NCI-H446 (cell line): ENCODE measurements at regions not wholly inside any gene's neighbourhood (a gene's known extent, or its start where the extent isn't known, plus 50 kb on each side); places are given as distances from the start of the nearest gene placed in this dataset.
"Not testable (repeated sequence)": the region's sequence is repeated elsewhere in the genome, so short reads cannot be mapped to it uniquely, and the experiment has no call there.

Experiments used
- DNase-seq, 2 experiments: peaks; one replicate each; lab custom pipeline; 2025; lab: John Stamatoyannopoulos, UW

DNA sequence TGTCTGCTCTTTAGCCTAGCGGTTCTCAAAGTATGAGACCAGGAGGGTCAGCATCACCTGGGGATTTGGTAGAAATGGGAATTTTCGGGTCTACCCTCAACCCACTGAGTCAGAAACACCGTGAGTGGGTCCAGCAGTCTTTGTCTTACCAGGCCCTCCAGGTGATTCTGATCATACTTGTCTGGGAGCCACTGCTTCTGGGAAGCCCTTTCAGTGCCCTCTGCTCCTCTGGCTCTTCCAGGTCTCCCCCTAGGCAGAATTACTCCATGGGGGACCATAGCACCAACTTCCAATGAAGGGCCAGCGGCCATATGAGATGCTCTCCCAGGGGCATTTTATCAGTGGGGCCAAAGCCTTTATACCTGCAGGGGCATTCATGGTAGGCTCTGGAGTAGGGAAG is 81.0 kb upstream of the ETV3 start:
- no peak for DNase-seq

DNA sequence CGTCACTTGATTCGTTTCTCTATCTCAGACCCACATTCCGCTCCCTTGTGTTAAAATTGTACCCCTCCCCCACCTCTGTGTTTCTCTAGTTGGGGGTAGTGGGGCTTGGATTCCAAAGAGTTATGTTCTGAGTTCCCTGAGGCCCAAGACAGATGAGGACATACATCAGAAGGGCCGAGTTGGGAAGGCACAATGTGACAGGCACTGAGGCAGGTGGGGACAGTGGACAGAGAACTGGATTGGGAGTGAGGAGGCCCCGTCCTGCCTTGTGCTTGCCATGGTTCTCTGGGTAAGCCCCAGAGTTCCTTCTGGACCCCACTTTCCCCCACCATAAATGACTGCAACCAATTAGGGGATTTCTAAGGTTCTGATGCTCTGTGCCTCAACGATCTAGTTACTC is 80.5 kb upstream of the ETV3 start:
- DNase-seq = no peak

DNA sequence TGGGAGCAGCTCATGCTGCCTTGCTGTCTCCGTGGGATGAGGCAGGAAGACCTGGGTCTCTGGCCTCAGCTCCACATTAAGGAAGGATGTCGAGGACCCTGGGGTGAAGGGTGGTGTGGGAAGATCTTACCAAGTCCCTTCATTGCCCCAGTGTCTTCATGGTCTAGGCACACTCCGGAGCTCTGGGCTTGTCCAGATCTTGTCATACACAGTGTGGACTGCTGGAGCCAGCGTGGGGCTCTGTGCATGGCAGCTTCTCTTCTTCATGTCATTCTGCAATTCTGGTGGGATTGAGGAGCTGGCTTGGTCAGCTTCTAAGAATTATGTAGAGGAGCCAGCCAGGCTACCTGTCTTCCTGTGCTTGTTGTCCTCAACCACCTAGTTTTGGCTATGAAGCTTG is 79.3 kb upstream of the ETV3 start:
- no peak for DNase-seq

DNA sequence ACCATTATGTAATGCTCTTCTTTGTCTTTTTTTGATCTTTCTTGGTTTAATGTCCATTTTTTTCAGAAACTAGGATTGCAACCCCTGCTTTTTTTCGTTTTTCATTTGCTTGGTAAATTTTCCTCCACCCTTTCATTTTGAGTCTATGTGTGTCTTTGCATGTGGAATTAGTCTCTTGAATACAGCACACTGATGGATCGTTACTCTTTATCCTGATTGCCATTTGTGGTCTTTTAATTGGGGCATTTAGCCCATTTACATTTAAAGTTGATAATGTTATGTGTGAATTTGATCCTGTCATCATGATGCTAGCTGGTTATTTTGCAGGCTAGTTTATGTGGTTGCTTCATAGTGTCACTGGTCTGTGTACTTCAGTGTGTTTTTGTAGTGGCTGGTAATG is 75.6 kb upstream of the ETV3 start:
- no peak for DNase-seq

DNA sequence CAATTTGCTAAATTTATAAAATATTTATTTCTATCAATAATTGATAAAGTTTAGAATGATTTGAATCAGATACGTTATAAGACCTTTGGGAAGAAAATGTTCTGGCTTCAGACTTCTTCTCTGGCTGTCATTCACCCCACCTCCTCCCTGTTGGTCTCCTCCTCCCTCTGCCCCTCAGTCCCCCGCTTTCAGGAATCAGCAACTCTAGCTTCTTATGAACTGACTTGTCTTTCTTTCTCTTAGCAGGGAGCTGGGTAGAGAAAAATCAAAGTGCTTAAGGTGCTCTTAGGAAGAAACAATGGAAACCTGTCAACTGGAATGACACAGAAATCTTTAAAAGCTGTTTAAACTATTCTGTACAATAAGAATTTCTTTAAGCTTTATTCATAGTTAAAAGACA is 71.3 kb upstream of the ETV3 start:
- no peak for DNase-seq

DNA sequence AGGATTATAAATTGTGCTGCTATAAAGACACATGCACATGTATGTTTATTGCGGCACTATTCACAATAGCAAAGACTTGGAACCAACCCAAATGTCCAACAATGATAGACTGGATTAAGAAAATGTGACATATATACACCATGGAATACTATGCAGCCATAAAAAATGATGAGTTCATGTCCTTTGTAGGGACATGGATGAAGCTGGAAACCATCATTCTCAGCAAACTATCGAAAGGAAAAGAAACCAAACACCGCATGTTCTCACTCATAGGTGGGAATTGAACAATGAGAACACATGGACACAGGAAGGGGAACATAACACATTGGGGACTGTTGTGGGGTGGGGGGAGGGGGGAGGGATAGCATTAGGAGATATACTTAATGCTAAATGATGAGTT is 67.8 kb upstream of the ETV3 start:
- not testable (repeated sequence) for DNase-seq

DNA sequence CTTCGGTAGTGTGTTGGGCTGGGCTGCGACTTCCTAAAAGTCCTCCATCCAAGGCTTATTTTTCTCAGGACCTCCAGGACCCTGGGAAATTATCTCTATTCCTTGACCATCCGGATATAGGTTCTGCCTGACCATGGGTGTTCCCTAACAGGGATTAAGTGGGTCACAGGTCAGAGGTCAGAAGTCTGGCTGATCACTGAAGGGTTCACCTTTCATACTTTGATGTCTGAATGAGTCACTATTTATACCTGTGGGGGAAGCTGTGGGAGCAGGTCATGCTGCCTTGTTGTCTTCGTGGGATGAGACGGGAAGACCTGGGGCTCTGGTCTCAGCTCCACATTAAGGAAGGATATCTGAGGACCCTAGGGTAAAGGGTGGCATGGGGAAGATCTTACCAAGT is 65.0 kb upstream of the ETV3 start:
- no peak for DNase-seq

DNA sequence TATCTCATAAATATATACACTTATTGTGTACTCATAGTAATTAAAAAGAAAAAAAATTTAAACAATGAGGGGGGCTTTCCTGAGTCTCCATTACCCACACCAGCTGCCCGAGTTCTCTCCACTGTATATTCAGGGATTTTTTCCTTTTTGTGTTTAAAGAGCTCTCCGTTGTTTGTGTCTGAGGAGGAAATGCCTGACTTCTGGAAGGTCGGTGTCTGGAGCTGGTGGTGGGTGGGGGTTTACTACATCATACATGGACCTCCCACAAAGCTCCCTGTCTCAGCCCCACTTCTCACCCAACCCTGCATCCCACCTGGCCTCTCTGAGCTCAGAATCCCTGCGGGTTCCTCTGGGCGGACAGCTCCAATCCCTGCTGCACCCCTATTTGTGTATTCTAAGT is 64.1 kb upstream of the ETV3 start:
- DNase-seq = no peak

DNA sequence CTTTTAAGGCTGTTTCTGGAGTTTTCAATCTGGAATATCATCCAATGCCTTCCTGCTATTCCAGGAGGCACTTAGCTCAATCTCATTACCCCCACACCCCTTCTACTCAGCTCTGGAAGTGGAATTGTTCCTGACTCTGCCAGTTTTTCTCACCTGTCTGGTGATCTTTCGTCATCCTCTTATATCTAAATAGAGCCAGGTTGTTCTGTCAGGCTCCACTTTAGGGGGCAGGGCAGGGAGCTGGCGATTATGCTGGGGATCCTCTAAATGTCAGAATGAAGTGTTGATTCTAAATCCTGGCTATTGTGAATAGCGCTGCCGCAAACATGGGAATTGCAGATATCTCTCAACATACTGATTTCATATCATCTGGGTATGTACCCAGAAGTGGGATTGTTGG is 63.6 kb upstream of the ETV3 start:
- DNase-seq = no peak

DNA sequence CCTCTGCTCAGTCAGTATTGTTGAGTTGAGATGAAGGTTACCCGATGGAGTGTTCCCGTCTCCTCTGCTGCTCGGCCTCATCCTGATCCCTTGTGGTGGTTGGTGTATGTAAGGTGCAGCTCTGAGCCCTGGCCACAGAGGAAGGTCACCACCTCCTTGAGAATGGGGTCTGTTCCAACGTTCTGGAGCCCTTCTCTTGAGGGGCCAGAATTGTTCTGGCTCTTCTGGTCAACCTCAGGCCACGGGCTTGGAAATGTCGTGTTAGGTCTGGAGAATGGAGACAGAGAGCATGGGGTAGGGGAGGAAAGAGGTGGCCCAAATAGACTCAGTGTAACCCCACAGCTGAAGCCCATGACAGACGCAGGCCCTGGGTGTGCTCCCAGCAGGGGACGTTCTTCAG is 62.3 kb upstream of the ETV3 start:
- no peak for DNase-seq

DNA sequence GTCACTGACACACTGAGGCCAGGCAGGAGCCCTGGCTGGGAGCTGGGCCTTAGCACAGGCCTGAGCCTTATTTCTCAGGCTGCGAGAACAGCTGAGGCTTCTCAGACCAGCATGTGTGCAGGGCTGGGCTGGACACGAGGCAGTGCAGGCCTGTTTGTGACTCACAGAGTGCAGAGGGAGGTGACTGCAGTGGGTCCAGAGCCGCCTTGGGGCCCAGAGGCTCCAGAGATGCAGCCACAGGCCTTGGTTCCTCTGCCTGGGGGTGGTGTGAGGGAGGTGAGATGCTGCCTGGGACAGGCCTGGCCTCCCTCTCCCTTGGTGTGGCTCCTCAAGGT is 61.2 kb upstream of the ETV3 start:
- DNase-seq = no peak

DNA sequence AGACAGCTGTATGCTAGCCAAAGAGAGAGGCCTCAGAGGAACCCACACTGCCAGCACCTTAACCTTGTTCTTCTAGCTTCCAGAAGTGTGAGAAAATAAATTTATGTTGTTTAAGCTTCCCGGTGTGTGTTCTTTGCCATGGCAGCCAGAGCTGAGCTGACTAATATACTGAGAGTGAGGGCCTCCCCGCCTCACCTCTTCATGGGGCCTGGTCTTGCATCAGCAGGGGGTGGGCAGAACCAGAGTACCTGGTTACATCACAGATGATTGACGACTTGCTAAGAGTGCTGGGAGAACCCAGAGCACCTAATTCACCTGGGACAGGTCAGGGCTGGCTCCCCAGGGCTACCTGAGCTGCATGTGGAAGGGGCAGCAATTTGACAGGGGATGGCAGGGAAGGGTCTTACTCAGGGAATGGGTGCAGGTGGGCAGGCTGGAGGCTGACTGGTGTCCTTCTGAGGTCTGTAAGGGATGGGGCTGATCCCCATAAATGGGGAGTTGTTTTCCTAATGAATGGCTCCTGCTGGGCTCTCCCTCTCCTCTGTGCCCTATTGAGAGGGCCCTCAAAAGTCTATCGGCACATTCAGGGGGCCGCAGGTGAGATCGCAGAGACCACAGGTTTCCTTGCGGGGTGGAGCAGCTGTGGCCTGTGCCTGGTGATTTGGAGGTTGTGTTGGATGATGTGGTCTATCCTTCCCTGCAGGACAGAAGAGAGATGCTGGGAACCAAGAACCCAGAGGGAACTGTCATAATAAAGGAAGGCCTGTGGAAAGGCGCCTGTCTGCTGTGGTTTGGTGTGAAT is 60.6 kb upstream of the ETV3 start:
- no peak for DNase-seq

DNA sequence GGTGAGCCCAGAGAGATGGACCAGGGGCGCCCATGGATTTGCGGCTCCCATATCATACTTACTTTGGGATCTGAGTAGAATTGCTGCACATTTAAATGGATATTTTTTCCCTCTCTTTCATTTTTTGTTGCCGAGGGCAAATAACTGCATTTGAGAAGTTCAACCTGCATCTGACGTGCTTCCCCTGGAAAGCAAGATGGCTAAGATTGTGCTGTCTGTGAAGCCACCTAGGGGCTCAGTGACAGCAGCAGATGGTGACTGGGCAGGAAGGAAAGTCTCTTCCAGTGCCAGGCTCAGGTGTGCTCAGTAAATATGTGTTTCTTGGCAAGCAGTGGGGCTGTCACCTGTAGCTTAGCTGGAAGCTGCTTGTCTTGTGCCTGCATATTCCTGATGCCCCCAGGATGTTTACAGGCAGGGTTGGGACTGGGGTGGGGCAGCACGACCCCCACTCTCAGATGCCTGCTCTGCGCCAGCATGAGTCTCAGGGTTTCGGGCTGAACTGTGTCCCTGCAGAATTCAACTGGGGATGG is 59.8 kb upstream of the ETV3 start:
- DNase-seq = no peak

DNA sequence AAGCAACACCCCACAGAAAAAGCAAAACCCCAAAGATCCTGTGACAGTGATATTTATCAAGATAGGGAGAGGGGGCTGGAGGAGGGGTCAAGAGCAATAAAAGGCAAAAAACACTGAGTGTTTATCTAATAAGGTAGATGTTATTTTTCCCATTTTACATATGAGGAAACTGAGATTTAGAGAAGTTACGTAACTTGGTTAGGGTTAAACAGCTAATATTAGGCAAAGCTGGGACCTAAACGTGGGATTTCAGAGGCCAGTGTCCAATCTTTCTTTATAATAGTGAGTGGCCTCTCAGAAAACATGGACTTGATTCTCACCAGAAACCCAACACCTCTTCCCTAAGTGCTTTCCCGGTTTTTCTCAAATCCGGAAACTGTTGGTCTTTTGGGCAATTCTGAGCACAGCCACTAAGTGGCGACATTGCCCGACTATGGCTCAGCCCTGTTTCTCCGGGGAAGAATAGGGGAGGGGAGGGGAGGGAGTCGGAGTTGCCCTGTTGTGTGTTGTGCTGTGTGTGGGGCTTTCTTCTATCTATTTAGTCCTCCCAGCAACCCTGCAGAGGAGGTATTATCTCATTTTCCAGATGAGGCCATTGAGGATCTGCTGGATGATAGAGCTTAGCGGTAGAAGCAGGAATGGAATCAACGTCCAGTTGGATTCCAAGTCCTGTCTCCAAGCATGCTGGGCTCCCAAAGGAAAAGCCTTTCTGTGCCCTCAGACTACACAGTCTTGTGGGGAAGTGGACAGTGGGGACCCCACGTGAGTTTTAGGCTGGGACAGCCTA is 58.7 kb upstream of the ETV3 start:
- not testable (repeated sequence) for DNase-seq

DNA sequence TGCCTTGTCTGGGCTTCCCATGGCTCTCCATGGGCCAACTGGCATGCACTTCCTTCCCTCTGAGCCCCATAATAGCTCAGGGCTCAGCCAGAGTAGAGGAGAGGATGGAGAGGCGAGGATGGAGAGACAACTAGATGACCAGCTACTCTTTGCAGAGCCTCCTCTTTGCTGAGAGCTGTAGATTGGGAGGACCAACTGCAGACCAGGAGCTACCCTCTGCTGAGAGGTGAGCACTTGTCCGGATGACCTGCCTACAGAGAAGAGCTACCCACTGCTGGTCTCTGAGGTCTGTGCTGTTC is 58.0 kb upstream of the ETV3 start:
- DNase-seq = no peak

DNA sequence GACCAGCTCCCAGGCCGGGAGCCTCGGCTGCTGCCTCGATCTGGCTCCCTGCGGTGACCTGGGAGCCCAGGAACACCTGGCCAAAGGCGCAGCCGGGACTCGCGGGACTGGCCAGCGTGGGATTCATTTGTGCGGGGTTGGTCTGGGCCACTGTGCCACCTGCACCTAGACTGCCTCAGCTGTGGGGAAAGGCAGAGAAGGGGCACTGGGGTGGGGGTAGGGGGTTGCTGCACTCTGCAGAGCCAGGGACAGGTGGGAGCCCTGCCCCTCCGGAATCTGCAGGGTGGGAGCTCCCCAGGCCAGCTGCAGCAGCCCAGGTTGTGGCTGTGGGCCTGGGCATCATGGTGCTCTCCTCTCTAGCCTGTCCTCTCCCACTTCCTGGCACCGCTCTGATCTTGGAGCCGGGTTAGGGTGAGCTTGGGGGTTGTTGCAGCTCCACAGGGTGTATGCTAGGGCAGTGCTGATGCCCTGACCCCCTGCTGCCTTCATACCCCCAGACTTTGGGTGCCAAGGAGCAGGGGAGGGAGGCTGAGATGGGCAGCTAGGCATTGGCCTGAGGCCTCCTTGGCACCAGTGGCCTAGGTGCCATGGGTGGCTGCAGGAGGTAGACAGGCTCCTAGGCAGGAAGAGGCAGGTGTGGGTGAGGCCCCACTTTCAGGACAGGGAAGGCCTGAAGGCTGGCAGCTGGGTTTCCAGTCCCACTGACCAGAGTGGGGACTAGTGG is 57.5 kb upstream of the ETV3 start:
- no peak for DNase-seq

DNA sequence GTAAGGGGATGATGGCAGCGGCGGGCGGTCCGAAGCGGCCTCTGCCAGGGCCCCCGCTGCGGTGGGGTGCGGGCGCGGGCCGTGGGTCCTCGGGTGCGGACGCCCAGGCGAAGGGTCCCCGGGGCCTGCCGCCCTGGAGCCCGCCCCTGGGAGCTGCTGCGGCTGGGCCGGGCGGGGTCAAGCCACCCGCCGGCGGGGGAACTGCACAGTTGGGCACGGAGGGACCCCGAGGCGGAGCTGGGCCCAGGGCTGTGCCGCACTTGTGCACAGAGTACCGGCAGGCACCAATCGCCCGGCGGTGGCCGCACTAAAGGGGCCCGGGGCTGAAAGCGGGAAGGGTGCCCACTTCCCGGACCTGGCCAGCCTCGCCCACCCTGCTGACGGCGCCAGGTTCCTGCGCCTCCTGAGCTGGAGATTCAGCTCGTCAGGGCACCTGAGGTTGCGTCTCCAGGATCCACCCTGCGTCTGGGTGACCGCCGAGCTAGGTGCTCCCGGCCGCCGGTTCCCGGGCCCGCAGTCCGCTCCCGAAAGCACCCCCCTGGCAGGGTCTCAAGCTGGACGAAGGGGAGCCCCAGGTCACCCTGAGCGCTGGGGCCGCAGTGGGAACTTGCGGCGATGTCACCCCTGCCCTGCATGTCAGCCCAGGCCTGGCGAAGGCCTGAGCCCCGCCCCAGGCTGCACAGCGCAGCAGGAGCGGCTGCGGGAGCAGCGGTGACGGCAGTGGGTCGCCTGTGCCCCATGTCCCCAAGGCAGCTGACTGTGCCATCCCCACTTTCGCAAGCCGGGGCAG is 56.7 kb upstream of the ETV3 start:
- no peak for DNase-seq

DNA sequence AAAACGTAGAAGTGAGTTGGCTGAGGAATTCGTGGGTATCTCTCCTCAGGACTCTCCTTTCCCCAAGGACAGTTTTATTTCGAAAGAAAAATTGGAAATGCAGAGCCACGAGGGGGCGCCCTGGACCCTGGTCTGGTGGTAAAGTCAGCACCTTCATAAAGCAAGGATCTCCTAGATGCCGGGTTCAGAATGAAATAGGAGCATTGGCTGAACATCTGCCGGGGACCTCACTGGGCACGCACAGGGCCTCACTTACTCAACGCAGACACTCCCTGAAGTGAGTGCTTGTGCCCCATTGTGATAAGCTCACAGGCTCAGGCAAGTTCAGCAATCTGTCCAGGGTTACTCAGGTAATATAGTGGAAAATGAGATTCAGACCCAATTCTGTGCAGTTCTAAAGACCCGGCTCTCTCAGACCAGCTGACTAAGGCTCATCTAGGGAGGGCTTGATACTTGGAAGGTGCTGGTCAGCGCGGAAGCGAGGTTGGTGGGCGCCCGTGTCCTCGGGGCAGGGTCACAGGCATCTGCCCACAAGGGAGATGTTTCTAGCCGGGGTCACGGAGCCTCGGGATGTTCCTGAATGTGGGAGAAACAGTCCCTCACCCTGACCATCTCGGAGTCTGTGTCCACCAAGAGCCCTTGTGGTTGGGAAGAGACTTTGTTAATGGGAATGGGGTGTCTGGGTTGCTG is 55.7 kb upstream of the ETV3 start:
- DNase-seq = peak; percentile 9 to 51

DNA sequence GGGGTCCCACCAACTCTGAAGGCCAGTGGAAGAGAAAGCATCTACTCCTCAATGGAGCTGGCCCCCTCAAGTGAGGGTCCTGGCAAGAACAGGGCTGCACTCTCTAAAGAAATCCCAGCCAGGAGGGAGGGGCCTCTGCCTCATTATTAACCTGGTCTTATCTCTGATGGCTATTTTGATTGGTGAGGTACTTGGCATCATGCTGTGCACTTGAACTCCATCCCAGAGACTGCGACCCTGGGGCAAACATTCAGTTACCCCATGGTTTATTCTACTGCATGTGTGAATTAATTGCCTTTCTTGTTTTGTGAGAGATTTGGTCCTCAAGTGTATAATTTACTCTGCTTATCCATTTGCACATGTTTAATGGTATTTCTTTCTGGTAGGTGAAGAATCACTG is 55.0 kb upstream of the ETV3 start:
- no peak for DNase-seq

DNA sequence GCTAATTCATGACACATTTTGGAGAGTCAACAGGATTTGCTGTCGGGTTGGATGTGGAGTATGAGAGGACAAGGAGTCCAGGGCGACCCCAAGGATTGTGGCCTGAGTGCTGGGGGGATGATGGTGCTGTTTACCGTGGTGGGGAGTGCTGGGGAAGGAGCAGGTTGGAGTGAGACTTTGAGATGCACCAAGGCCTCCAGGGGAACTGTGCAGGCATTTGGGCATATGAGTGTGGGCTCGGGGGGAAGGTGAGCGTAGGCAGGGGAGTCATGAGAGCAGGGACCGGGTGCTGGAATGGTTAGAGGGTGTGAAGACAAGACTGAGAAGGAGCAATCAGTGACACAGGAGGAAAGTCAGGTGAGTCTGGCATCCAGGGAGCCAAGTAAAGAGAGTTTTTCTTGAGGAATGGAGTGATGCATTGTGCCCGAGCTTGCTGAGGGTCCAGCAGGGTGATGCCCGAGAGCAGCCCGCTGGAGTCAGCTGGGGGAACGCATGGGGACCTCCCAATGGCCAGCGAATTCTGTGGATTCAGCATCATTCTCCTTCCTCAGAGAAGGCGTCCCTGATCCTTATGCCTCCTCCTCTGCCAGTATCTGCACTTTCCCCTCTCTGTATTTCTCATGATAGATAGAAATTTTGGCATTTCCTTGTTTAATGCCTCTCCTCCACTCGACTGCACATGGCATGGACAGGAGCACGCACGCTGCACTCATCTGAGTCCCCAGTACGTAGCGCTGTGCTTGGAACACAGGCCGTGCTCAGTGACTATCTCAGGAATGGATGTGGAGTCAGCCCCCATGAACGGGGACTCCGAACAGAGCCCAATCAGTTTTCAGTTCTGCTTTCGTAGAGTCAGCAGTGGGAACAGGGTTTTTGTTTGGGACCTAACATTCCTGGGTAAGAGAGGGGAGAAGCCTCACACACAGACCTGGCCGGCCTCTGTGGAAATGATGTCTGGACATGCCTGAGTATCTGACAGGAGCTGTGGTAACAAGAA is 52.1 kb upstream of the ETV3 start:
- DNase-seq = no peak
